MV-4-11 (cell line): ENCODE measurements at regions not wholly inside any gene's neighbourhood (a gene's known extent, or its start where the extent isn't known, plus 50 kb on each side); places are given as distances from the start of the nearest gene placed in this dataset.
"Not testable (repeated sequence)": the region's sequence is repeated elsewhere in the genome, so short reads cannot be mapped to it uniquely, and the experiment has no call there.

Experiments used
- DNase-seq: peaks from one replicate; lab custom pipeline; 2025; lab: John Stamatoyannopoulos, UW

GRCh38 chr12:42919691-42920090 lies 330.1 kb upstream of the PRICKLE1 start:
- no peak for DNase-seq

GRCh38 chr12:42918443-42918842 lies 328.9 kb upstream of the PRICKLE1 start:
- DNase-seq: no peak

- DNase-seq: no peak
Measured at GRCh38 chr12:42916143-42916542, 326.6 kb upstream of the PRICKLE1 start.

- DNase-seq: no peak
Measured at GRCh38 chr12:42915426-42915825, 325.9 kb upstream of the PRICKLE1 start.

- no peak for DNase-seq
Measured at GRCh38 chr12:42912367-42912766, 322.8 kb upstream of the PRICKLE1 start.

GRCh38 chr12:42910656-42911055 lies 321.1 kb upstream of the PRICKLE1 start:
- DNase-seq: no peak

GRCh38 chr12:42908712-42909111 lies 319.2 kb upstream of the PRICKLE1 start:
- DNase-seq: no peak

- not testable (repeated sequence) for DNase-seq
Measured at GRCh38 chr12:42906801-42907200, 317.3 kb upstream of the PRICKLE1 start.

- DNase-seq: no peak
Measured at GRCh38 chr12:42905419-42905705, 315.8 kb upstream of the PRICKLE1 start.

GRCh38 chr12:42904683-42905418 lies 315.3 kb upstream of the PRICKLE1 start:
- no peak for DNase-seq

GRCh38 chr12:42903736-42904135 lies 314.2 kb upstream of the PRICKLE1 start:
- DNase-seq: no peak

GRCh38 chr12:42902001-42902400 lies 312.5 kb upstream of the PRICKLE1 start:
- no peak for DNase-seq

- no peak for DNase-seq
Measured at GRCh38 chr12:42893803-42894202, 304.3 kb upstream of the PRICKLE1 start.

- peak; percentile 29 for DNase-seq
Measured at GRCh38 chr12:42892702-42893551, 303.4 kb upstream of the PRICKLE1 start.

- no peak for DNase-seq
Measured at GRCh38 chr12:42887657-42888056, 298.1 kb upstream of the PRICKLE1 start.

GRCh38 chr12:42886160-42886559 lies 296.6 kb upstream of the PRICKLE1 start:
- no peak for DNase-seq

- DNase-seq: no peak
Measured at GRCh38 chr12:42885677-42886076, 296.1 kb upstream of the PRICKLE1 start.

GRCh38 chr12:42884116-42884515 lies 294.6 kb upstream of the PRICKLE1 start:
- no peak for DNase-seq

GRCh38 chr12:42873401-42873800 lies 283.9 kb upstream of the PRICKLE1 start:
- no peak for DNase-seq

- no peak for DNase-seq
Measured at GRCh38 chr12:42871816-42872215, 282.3 kb upstream of the PRICKLE1 start.

- peak; percentile 19 for DNase-seq
Measured at GRCh38 chr12:42868291-42868690, 278.7 kb upstream of the PRICKLE1 start.

GRCh38 chr12:42865282-42865681 lies 275.7 kb upstream of the PRICKLE1 start:
- no peak for DNase-seq

- peak; percentile 33 for DNase-seq
Measured at GRCh38 chr12:42862055-42862454, 272.5 kb upstream of the PRICKLE1 start.
